SJCRH30 (cell line): ENCODE measurements at regions not wholly inside any gene's neighbourhood (a gene's known extent, or its start where the extent isn't known, plus 50 kb on each side); places are given as distances from the start of the nearest gene placed in this dataset.

Experiments
- DNase-seq, 2 experiments: peaks; one replicate each; pipeline ENCODE4 v3.0.0-alpha.2; 2015 to 2020
- H3K27ac ChIP-seq: fragments of 250-450 bp; sonication (Bioruptor Pico); 2 replicates; pipeline ENCODE4 v1.5.1; 2020; ENCODE audit warnings: mild to moderate bottlenecking, moderate library complexity
- H3K27me3 ChIP-seq: fragments of 250-450 bp; sonication (Bioruptor Pico); 2 replicates; pipeline ENCODE4 v1.5.1; 2020; ENCODE audit warnings: mild to moderate bottlenecking, moderate library complexity
- H3K36me3 ChIP-seq: fragments of 250-450 bp; sonication (Bioruptor Pico); 2 replicates; pipeline ENCODE4 v1.5.1; 2020; ENCODE audit warnings: mild to moderate bottlenecking, moderate library complexity
- H3K4me1 ChIP-seq: fragments of 250-450 bp; sonication (Bioruptor Pico); 2 replicates; pipeline ENCODE4 v1.5.1; 2020; ENCODE audit warnings: mild to moderate bottlenecking, moderate library complexity
- H3K4me3 ChIP-seq: fragments of 250-450 bp; sonication (Bioruptor Pico); 2 replicates; pipeline ENCODE4 v1.5.1; 2020; ENCODE audit warnings: mild to moderate bottlenecking, moderate library complexity
- H3K9me3 ChIP-seq: fragments of 250-450 bp; sonication (Bioruptor Pico); replicated peaks from 2 replicates; pipeline ENCODE4 v1.5.1; 2020; ENCODE audit warnings: mild to moderate bottlenecking, moderate library complexity

- Histone ChIP-seq H3K4me1 (no peaks in the 10 kb centered on the region), H3K27me3 (no peaks in the 10 kb centered on the region), H3K36me3 (no peaks in the 10 kb centered on the region), H3K27ac (no peak overlapping the region), H3K9me3 (no peaks in the 10 kb centered on the region), H3K4me3 (no peak overlapping the region)
- no peak for DNase-seq
These were observed 130.9 kb upstream of the RPS6KA3 start for GRCh38 chrX:20397587-20397986.

- H3K4me3 ChIP-seq, result no peak overlapping the region
- no peaks in the 10 kb centered on the region for H3K36me3 ChIP-seq
- DNase-seq, result no peak
- no peaks in the 10 kb centered on the region for H3K9me3 ChIP-seq
- H3K27ac ChIP-seq, result no peak overlapping the region
- H3K27me3 ChIP-seq, result no peaks in the 10 kb centered on the region
- no peaks in the 10 kb centered on the region for H3K4me1 ChIP-seq
These were observed 127.7 kb upstream of the RPS6KA3 start for GRCh38 chrX:20394451-20394850.

GRCh38 chrX:20393944-20394343 is 127.2 kb upstream of the RPS6KA3 start:
- Histone ChIP-seq H3K4me3 (no peak overlapping the region), H3K27me3 (no peaks in the 10 kb centered on the region), H3K36me3 (no peaks in the 10 kb centered on the region), H3K4me1 (no peaks in the 10 kb centered on the region), H3K27ac (no peak overlapping the region), H3K9me3 (no peaks in the 10 kb centered on the region)
- DNase-seq, result no peak

GRCh38 chrX:20388594-20388993 is 121.9 kb upstream of the RPS6KA3 start:
- H3K4me1 ChIP-seq, result peaks cover 3% of the 10 kb centered on the region
- DNase-seq, result no peak
- H3K9me3 ChIP-seq, result no peaks in the 10 kb centered on the region
- H3K27me3 ChIP-seq, result no peaks in the 10 kb centered on the region
- H3K27ac ChIP-seq, result no peak overlapping the region
- no peak overlapping the region for H3K4me3 ChIP-seq
- H3K36me3 ChIP-seq, result no peaks in the 10 kb centered on the region

GRCh38 chrX:20383477-20383876 is 116.8 kb upstream of the RPS6KA3 start:
- no peaks in the 10 kb centered on the region for H3K36me3 ChIP-seq
- peaks cover 19% of the 10 kb centered on the region for H3K4me1 ChIP-seq
- peak; percentile 10 to 29 for DNase-seq
- no peaks in the 10 kb centered on the region for H3K9me3 ChIP-seq
- peak overlapping the region; percentile 64; the same call in 1 of the 2 replicates for H3K27ac ChIP-seq
- H3K4me3 ChIP-seq, result no peak overlapping the region
- H3K27me3 ChIP-seq, result no peaks in the 10 kb centered on the region

- H3K4me1 ChIP-seq, result peaks cover 19% of the 10 kb centered on the region
- DNase-seq, result peak; percentile 35 to 66
- no peaks in the 10 kb centered on the region for H3K27me3 ChIP-seq
- H3K9me3 ChIP-seq, result no peaks in the 10 kb centered on the region
- no peak overlapping the region for H3K4me3 ChIP-seq
- peak overlapping the region; percentile 64 for H3K27ac ChIP-seq
- H3K36me3 ChIP-seq, result no peaks in the 10 kb centered on the region
These were observed 116.0 kb upstream of the RPS6KA3 start for GRCh38 chrX:20382518-20383297.

GRCh38 chrX:20382082-20382481 is 115.4 kb upstream of the RPS6KA3 start:
- no peak overlapping the region for H3K27ac ChIP-seq
- H3K4me1 ChIP-seq, result peaks cover 19% of the 10 kb centered on the region
- DNase-seq, result no peak
- H3K36me3 ChIP-seq, result no peaks in the 10 kb centered on the region
- no peaks in the 10 kb centered on the region for H3K27me3 ChIP-seq
- H3K4me3 ChIP-seq, result no peak overlapping the region
- H3K9me3 ChIP-seq, result no peaks in the 10 kb centered on the region

GRCh38 chrX:20378233-20378920 is 111.7 kb upstream of the RPS6KA3 start:
- peaks cover 14% of the 10 kb centered on the region for H3K4me1 ChIP-seq
- no peak for DNase-seq
- no peaks in the 10 kb centered on the region for H3K27me3 ChIP-seq
- no peaks in the 10 kb centered on the region for H3K9me3 ChIP-seq
- no peaks in the 10 kb centered on the region for H3K36me3 ChIP-seq
- no peak overlapping the region for H3K4me3 ChIP-seq
- H3K27ac ChIP-seq, result no peak overlapping the region

GRCh38 chrX:20374900-20375438 is 108.3 kb upstream of the RPS6KA3 start:
- Histone ChIP-seq H3K9me3 (no peaks in the 10 kb centered on the region), H3K4me3 (no peak overlapping the region), H3K36me3 (no peaks in the 10 kb centered on the region), H3K4me1 (no peaks in the 10 kb centered on the region), H3K27me3 (no peaks in the 10 kb centered on the region), H3K27ac (no peak overlapping the region)
- no peak for DNase-seq

- H3K27me3 ChIP-seq, result no peaks in the 10 kb centered on the region
- no peaks in the 10 kb centered on the region for H3K36me3 ChIP-seq
- H3K27ac ChIP-seq, result no peak overlapping the region
- H3K4me1 ChIP-seq, result no peaks in the 10 kb centered on the region
- H3K4me3 ChIP-seq, result no peak overlapping the region
- DNase-seq, result no peak
- no peaks in the 10 kb centered on the region for H3K9me3 ChIP-seq
These were observed 107.7 kb upstream of the RPS6KA3 start for GRCh38 chrX:20374450-20374849.

GRCh38 chrX:20373063-20373462 is 106.4 kb upstream of the RPS6KA3 start:
- DNase-seq, result no peak
- no peaks in the 10 kb centered on the region for H3K9me3 ChIP-seq
- no peaks in the 10 kb centered on the region for H3K4me1 ChIP-seq
- H3K4me3 ChIP-seq, result no peak overlapping the region
- H3K36me3 ChIP-seq, result no peaks in the 10 kb centered on the region
- H3K27me3 ChIP-seq, result no peaks in the 10 kb centered on the region
- H3K27ac ChIP-seq, result no peak overlapping the region

GRCh38 chrX:20372533-20372932 is 105.8 kb upstream of the RPS6KA3 start:
- Histone ChIP-seq H3K36me3 (no peaks in the 10 kb centered on the region), H3K27ac (no peak overlapping the region), H3K4me3 (no peak overlapping the region), H3K4me1 (no peaks in the 10 kb centered on the region), H3K9me3 (no peaks in the 10 kb centered on the region), H3K27me3 (no peaks in the 10 kb centered on the region)
- DNase-seq, result no peak

GRCh38 chrX:20369468-20369867 is 102.8 kb upstream of the RPS6KA3 start:
- H3K27me3 ChIP-seq, result no peaks in the 10 kb centered on the region
- no peak overlapping the region for H3K4me3 ChIP-seq
- no peaks in the 10 kb centered on the region for H3K9me3 ChIP-seq
- no peaks in the 10 kb centered on the region for H3K36me3 ChIP-seq
- no peaks in the 10 kb centered on the region for H3K4me1 ChIP-seq
- DNase-seq, result no peak
- H3K27ac ChIP-seq, result no peak overlapping the region

GRCh38 chrX:20364238-20364637 is 97.5 kb upstream of the RPS6KA3 start:
- Histone ChIP-seq H3K27me3 (no peaks in the 10 kb centered on the region), H3K4me3 (no peak overlapping the region), H3K36me3 (no peaks in the 10 kb centered on the region), H3K4me1 (peaks cover 10% of the 10 kb centered on the region), H3K27ac (no peak overlapping the region), H3K9me3 (no peaks in the 10 kb centered on the region)
- no peak for DNase-seq

GRCh38 chrX:20363275-20363674 is 96.6 kb upstream of the RPS6KA3 start:
- Histone ChIP-seq H3K27ac (peak overlapping the region; percentile 84), H3K36me3 (no peaks in the 10 kb centered on the region), H3K9me3 (no peaks in the 10 kb centered on the region), H3K4me3 (peak overlapping the region; percentile 52), H3K27me3 (no peaks in the 10 kb centered on the region), H3K4me1 (peaks cover 10% of the 10 kb centered on the region)
- DNase-seq, result no peak
